GM12801 (cell line): ENCODE measurements at regions not wholly inside any gene's neighbourhood (a gene's known extent, or its start where the extent isn't known, plus 50 kb on each side); places are given as distances from the start of the nearest gene placed in this dataset.

Source experiments
- CTCF ChIP-seq: IDR thresholded peaks from one replicate; pipeline ENCODE4 v1.5.1; 2011; ENCODE audit warnings: control low read depth; ENCODE audit not compliant: insufficient read length; ENCODE audit errors: extremely low read depth

- TF ChIP-seq CTCF = no peak
Observed at GRCh38 chr18:51400721-51401120, 203.2 kb upstream of the MEX3C start.

GRCh38 chr18:51401912-51402311 is 204.4 kb upstream of the MEX3C start:
- no peak for TF ChIP-seq CTCF

GRCh38 chr18:51404620-51405019 is 207.1 kb upstream of the MEX3C start:
- no peak for TF ChIP-seq CTCF

GRCh38 chr18:51405683-51406477 is 208.4 kb upstream of the MEX3C start:
- no peak for TF ChIP-seq CTCF

- no peak for TF ChIP-seq CTCF
Observed at GRCh38 chr18:51417643-51418483, 220.4 kb upstream of the MEX3C start.

- TF ChIP-seq CTCF = no peak
Observed at GRCh38 chr18:51425475-51425874, 228.0 kb upstream of the MEX3C start.

- TF ChIP-seq CTCF = no peak
Observed at GRCh38 chr18:51425889-51426288, 228.4 kb upstream of the MEX3C start.
